ENCODE measurements at regions not wholly inside any gene's neighbourhood (a gene's known extent, or its start where the extent isn't known, plus 50 kb on each side); places are given as distances from the start of the nearest gene placed in this dataset.

GRCh38 chrX:137748827-137749226, 182.9 kb downstream of the ZIC3 start (continued):
- no peak for TF ChIP-seq ZFP90 (CRISPR knock-in tag; IDR thresholded peaks at IDR 0.05; ENCODE audit: borderline replicate concordance)

- no peaks in the 10 kb centered on the region for H3K9me3 ChIP-seq (ENCODE audit: low read length)
- no peaks in the 10 kb centered on the region for H3K79me2 ChIP-seq (ENCODE audit: insufficient read depth, low read length)
- no peak overlapping the region for H3K4me3 ChIP-seq (replicated peaks in 1 of 3; ENCODE audit: insufficient read depth in 1 of 3, low read depth in 2 of 3, low read length in 3 of 3)
- H3K27ac ChIP-seq (ENCODE audit: extremely low read length, insufficient read depth, low read length) = no peak overlapping the region
- H3K4me1 ChIP-seq (ENCODE audit: insufficient read depth, low read length) = no peaks in the 10 kb centered on the region
- intact Hi-C loops (cut with micrococcal nuclease; ENCODE audit: unreplicated experiment) (no loop called here), in situ Hi-C loops (cut with HindIII; ENCODE audit: extremely low pct_ligation_motif_present, low pct_unique_long_range_greater_than_20kb) (no loop called here)
- no peaks in the 10 kb centered on the region for H3K27me3 ChIP-seq (ENCODE audit: control insufficient read depth in 1 of 2, insufficient read depth in 2 of 2, low read length in 2 of 2)
- no peak overlapping the region for H2AFZ ChIP-seq (ENCODE audit: low read length)
- POLR2A ChIA-PET = no interaction called here
- WGBS (ENCODE audit: low lambda C conversion rate) = 0% methylated on average over 2 of the region's 3 CpGs
- no peak overlapping the region for H3K4me2 ChIP-seq (ENCODE audit: low read depth, low read length)
- DNase-seq (ENCODE audit: low spot score) (no peak), FAIRE-seq (no peak), ATAC-seq (no peak)
- no peaks in the 10 kb centered on the region for H3K36me3 ChIP-seq (replicated peaks in 1 of 2; ENCODE audit: control insufficient read depth in 1 of 2, insufficient read depth in 2 of 2, low read length in 2 of 2)
- TF ChIP-seq U2AF1 (optimal IDR thresholded peaks at IDR 0.05; ENCODE audit: low read depth, low read length) (no peak), ZNF879 (CRISPR knock-in tag; IDR thresholded peaks at IDR 0.05) (no peak)
- no peaks in the 10 kb centered on the region for H4K20me1 ChIP-seq (ENCODE audit: insufficient read depth, low read length)
- no TSS peak for BruUV-seq (replicated peaks)
- H3K9ac ChIP-seq (ENCODE audit: insufficient read depth, low read depth, low read length) = no peak overlapping the region
- CTCF ChIA-PET (ENCODE audit: low intra/inter-chr PET ratio, low total read pairs) = no interaction called here
These were observed 183.3 kb downstream of the ZIC3 start for GRCh38 chrX:137749246-137749645.

- H3K4me1 ChIP-seq (ENCODE audit: insufficient read depth, low read length) = no peaks in the 10 kb centered on the region
- CTCF ChIA-PET (ENCODE audit: low intra/inter-chr PET ratio, low total read pairs) = no interaction called here
- POLR2A ChIA-PET = no interaction called here
- H2AFZ ChIP-seq (ENCODE audit: low read length) = no peak overlapping the region
- FAIRE-seq = no peak
- BruUV-seq (replicated peaks) = no TSS peak
- H3K27ac ChIP-seq (ENCODE audit: extremely low read length, insufficient read depth, low read length) = no peak overlapping the region
- no peaks in the 10 kb centered on the region for H3K79me2 ChIP-seq (ENCODE audit: insufficient read depth, low read length)
- ATAC-seq = no peak
- intact Hi-C loops (cut with micrococcal nuclease; ENCODE audit: unreplicated experiment) (no loop called here), in situ Hi-C loops (cut with HindIII; ENCODE audit: extremely low pct_ligation_motif_present, low pct_unique_long_range_greater_than_20kb) (no loop called here)
- H3K4me2 ChIP-seq (ENCODE audit: low read depth, low read length) = no peak overlapping the region
- no peaks in the 10 kb centered on the region for H3K9me3 ChIP-seq (ENCODE audit: low read length)
- H3K36me3 ChIP-seq (replicated peaks in 1 of 2; ENCODE audit: control insufficient read depth in 1 of 2, insufficient read depth in 2 of 2, low read length in 2 of 2) = no peaks in the 10 kb centered on the region
- DNase-seq (ENCODE audit: low spot score) = no peak
- H4K20me1 ChIP-seq (ENCODE audit: insufficient read depth, low read length) = no peaks in the 10 kb centered on the region
- no peak overlapping the region for H3K4me3 ChIP-seq (replicated peaks in 1 of 3; ENCODE audit: insufficient read depth in 1 of 3, low read depth in 2 of 3, low read length in 3 of 3)
- WGBS (ENCODE audit: low lambda C conversion rate) = 0% methylated on average over 2 of the region's 2 CpGs
- H3K9ac ChIP-seq (ENCODE audit: insufficient read depth, low read depth, low read length) = no peak overlapping the region
- no peak for TF ChIP-seq BRD4 (CRISPR knock-in tag; IDR thresholded peaks at IDR 0.05)
- TF ChIP-seq NR3C1 (CRISPR knock-in tag; IDR thresholded peaks at IDR 0.05) = no peak
- no peak for TF ChIP-seq RFXAP (CRISPR knock-in tag; IDR thresholded peaks at IDR 0.05; ENCODE audit: borderline replicate concordance)
- TF ChIP-seq PRDM4 (CRISPR knock-in tag; IDR thresholded peaks at IDR 0.05; ENCODE audit: borderline replicate concordance) = no peak
- TF ChIP-seq ZNF34 (CRISPR knock-in tag; IDR thresholded peaks at IDR 0.05; ENCODE audit: borderline replicate concordance) = no peak
- no peak for TF ChIP-seq POLR2A (IDR thresholded peaks at IDR 0.05; ENCODE audit: insufficient read depth in 1 of 2, low read depth in 2 of 2, low read length in 2 of 2)
- no peak for TF ChIP-seq PPARG (CRISPR knock-in tag; conservative IDR thresholded peaks at IDR 0.05)
- TF ChIP-seq GLMP (CRISPR knock-in tag; IDR thresholded peaks at IDR 0.05; ENCODE audit: borderline replicate concordance) = no peak
- TF ChIP-seq ZNF749 (CRISPR knock-in tag; IDR thresholded peaks at IDR 0.05; ENCODE audit: borderline replicate concordance) = no peak
- no peak for TF ChIP-seq MAX (IDR thresholded peaks at IDR 0.05)
- no peak for TF ChIP-seq ZMAT3 (CRISPR knock-in tag; conservative IDR thresholded peaks at IDR 0.05)
- TF ChIP-seq SAP130 (CRISPR knock-in tag; IDR thresholded peaks at IDR 0.05; ENCODE audit: low read depth) = no peak
- TF ChIP-seq AGO1 (IDR thresholded peaks at IDR 0.05; ENCODE audit: low read depth, low read length, poor library complexity, severe bottlenecking) = no peak
- no peaks in the 10 kb centered on the region for H3K27me3 ChIP-seq (ENCODE audit: control insufficient read depth in 1 of 2, insufficient read depth in 2 of 2, low read length in 2 of 2)
These were observed 205.6 kb downstream of the ZIC3 start for GRCh38 chrX:137771537-137771936.
